Endodermal cell (in vitro differentiated cells): ENCODE measurements at regions not wholly inside any gene's neighbourhood (a gene's known extent, or its start where the extent isn't known, plus 50 kb on each side); places are given as distances from the start of the nearest gene placed in this dataset.

Experiments
- DNase-seq: peaks from one replicate; pipeline ENCODE4 v3.0.0-alpha.2; 2017
- H3K27ac ChIP-seq: 2 replicates; pipeline ENCODE4 v1.5.1; 2013; ENCODE audit warnings: mild to moderate bottlenecking, low read depth, low read length, moderate library complexity
- H3K27me3 ChIP-seq: 2 replicates; pipeline ENCODE4 v1.6.1; 2013; ENCODE audit warnings: mild to moderate bottlenecking, low read length, moderate library complexity; ENCODE audit not compliant: insufficient read depth, control insufficient read depth, poor library complexity, severe bottlenecking
- H3K36me3 ChIP-seq: 2 replicates; pipeline ENCODE4 v1.7.0; 2013; ENCODE audit warnings: mild to moderate bottlenecking, low read length, moderate library complexity; ENCODE audit not compliant: control insufficient read depth, insufficient read depth
- H3K4me1 ChIP-seq: one replicate; pipeline ENCODE4 v1.7.0; 2013; ENCODE audit warnings: low read length; ENCODE audit not compliant: control insufficient read depth, insufficient read depth
- H3K4me3 ChIP-seq: 2 replicates; pipeline ENCODE4 v1.5.1; 2013; ENCODE audit warnings: mild to moderate bottlenecking, low read length, moderate library complexity
- H3K9ac ChIP-seq: 2 replicates; pipeline ENCODE4 v1.6.1; 2013; ENCODE audit warnings: mild to moderate bottlenecking, low read length, moderate library complexity; ENCODE audit not compliant: poor library complexity, severe bottlenecking; ENCODE audit errors: extremely low read depth
- H3K9me3 ChIP-seq: 2 replicates; pipeline ENCODE4 v1.6.1; 2013; ENCODE audit warnings: mild to moderate bottlenecking, low read length, moderate library complexity; ENCODE audit not compliant: control insufficient read depth
- H3K27ac Mint-ChIP-seq: 2 replicates; pipeline ENCODE4 v1.8.0; 2020; ENCODE audit warnings: mixed read lengths
- H3K27me3 Mint-ChIP-seq: 2 replicates; pipeline ENCODE4 v1.8.0; 2021; ENCODE audit warnings: mild to moderate bottlenecking, mixed read lengths; ENCODE audit not compliant: insufficient read depth
- H3K36me3 Mint-ChIP-seq: 2 replicates; pipeline ENCODE4 v1.8.0; 2020; ENCODE audit warnings: low read depth, mixed read lengths
- H3K4me1 Mint-ChIP-seq: 2 replicates; pipeline ENCODE4 v1.8.0; 2020; ENCODE audit warnings: mixed read lengths
- H3K4me3 Mint-ChIP-seq: 2 replicates; pipeline ENCODE4 v1.8.0; 2020; ENCODE audit warnings: mild to moderate bottlenecking, moderate library complexity, mixed read lengths
- H3K9me3 Mint-ChIP-seq: 2 replicates; pipeline ENCODE4 v1.8.0; 2020; ENCODE audit warnings: mild to moderate bottlenecking, mixed read lengths
- CTCF ChIP-seq: fragments of 200-600 bp; sonication (generic); conservative IDR thresholded peaks from 2 replicates; pipeline ENCODE4 v1.5.0; 2021; ENCODE audit warnings: antibody characterized with exemption, mild to moderate bottlenecking
- WGBS, 2 experiments: methylation state at CpG; one replicate each; pipeline versions ENCODE4 v1.1.5 to v1.1.7; 2013; ENCODE audit warnings: missing lambda C conversion rate in 2 of 2, mixed read lengths in 1 of 2; ENCODE audit not compliant: insufficient coverage in 1 of 2, insufficient read length in 1 of 2; 5-methylcytosine and 5-hydroxymethylcytosine counted together

- Mint-ChIP-seq H3K9me3 (no peaks in the 10 kb centered on the region), H3K27ac (no peak overlapping the region), H3K27me3 (peaks cover 2% of the 10 kb centered on the region), H3K36me3 (no peaks in the 10 kb centered on the region), H3K4me3 (no peak overlapping the region), H3K4me1 (no peaks in the 10 kb centered on the region)
- TF ChIP-seq CTCF = no peak
- no peaks in the 10 kb centered on the region for H3K36me3 ChIP-seq
- 69 to 91% methylated on average over 4 to 6 of the region's 6 CpGs for WGBS, 2 experiments
- H3K9me3 ChIP-seq = no peaks in the 10 kb centered on the region
- H3K27me3 ChIP-seq = no peaks in the 10 kb centered on the region
- DNase-seq = no peak
- H3K27ac ChIP-seq = no peak overlapping the region
- no peak overlapping the region for H3K9ac ChIP-seq
- H3K4me3 ChIP-seq = no peak overlapping the region
- H3K4me1 ChIP-seq = no peaks in the 10 kb centered on the region
Measured at GRCh38 chr2:129464631-129465030, 514.8 kb upstream of the RAB6C start.

GRCh38 chr2:129465045-129465444 is 514.4 kb upstream of the RAB6C start:
- no peak for TF ChIP-seq CTCF

GRCh38 chr2:129466389-129466788 is 513.1 kb upstream of the RAB6C start:
- no peak overlapping the region for H3K4me3 ChIP-seq
- no peak for DNase-seq
- H3K4me3 Mint-ChIP-seq = no peak overlapping the region
- H3K27me3 Mint-ChIP-seq = peaks cover 2% of the 10 kb centered on the region
- H3K27ac Mint-ChIP-seq = no peak overlapping the region
- no peaks in the 10 kb centered on the region for H3K9me3 Mint-ChIP-seq
- H3K36me3 Mint-ChIP-seq = no peaks in the 10 kb centered on the region
- no peaks in the 10 kb centered on the region for H3K9me3 ChIP-seq
- H3K27ac ChIP-seq = no peak overlapping the region
- no peaks in the 10 kb centered on the region for H3K36me3 ChIP-seq
- 93 to 98% methylated on average over 5 to 13 of the region's 13 CpGs for WGBS, 2 experiments
- H3K4me1 Mint-ChIP-seq = no peaks in the 10 kb centered on the region
- H3K4me1 ChIP-seq = no peaks in the 10 kb centered on the region
- no peak for TF ChIP-seq CTCF
- H3K9ac ChIP-seq = no peak overlapping the region
- H3K27me3 ChIP-seq = no peaks in the 10 kb centered on the region

More at GRCh38 chr2:129465045-129465444, 514.4 kb upstream of the RAB6C start:
- H3K36me3 ChIP-seq = no peaks in the 10 kb centered on the region
- H3K27me3 ChIP-seq = no peaks in the 10 kb centered on the region
- H3K9ac ChIP-seq = no peak overlapping the region
- no peak for DNase-seq
- no peaks in the 10 kb centered on the region for H3K4me1 ChIP-seq
- Mint-ChIP-seq H3K27me3 (peaks cover 2% of the 10 kb centered on the region), H3K27ac (no peak overlapping the region), H3K4me3 (no peak overlapping the region), H3K4me1 (no peaks in the 10 kb centered on the region), H3K36me3 (no peaks in the 10 kb centered on the region), H3K9me3 (no peaks in the 10 kb centered on the region)
- H3K9me3 ChIP-seq = no peaks in the 10 kb centered on the region
- 82 to 91% methylated on average over 8 to 11 of the region's 11 CpGs for WGBS, 2 experiments
- H3K4me3 ChIP-seq = no peak overlapping the region
- no peak overlapping the region for H3K27ac ChIP-seq
